ENCODE measurements at regions not wholly inside any gene's neighbourhood (a gene's known extent, or its start where the extent isn't known, plus 50 kb on each side); places are given as distances from the start of the nearest gene placed in this dataset.

GRCh38 chr4:123517971-123518370 is 121.4 kb downstream of the SPRY1 start:
- Histone ChIP-seq H3K27me3 (ENCODE audit: insufficient read depth in 3 of 3, low read length in 2 of 3) (no peaks in the 10 kb centered on the region), H3K27ac (no peak overlapping the region), H3K36me3 (ENCODE audit: insufficient read depth in 1 of 2, low read depth in 1 of 2) (no peaks in the 10 kb centered on the region), H3K4me1 (no peaks in the 10 kb centered on the region), H3K9me3 (no peaks in the 10 kb centered on the region), H3K4me3 (no peak overlapping the region)
- DNase-seq (no peak), ATAC-seq (no peak)
- TF ChIP-seq CTCF (IDR thresholded peaks at IDR 0.05) = no peak
- WGBS, 3 donors = 91 to 96% (median 93%) methylated on average over 3 of the region's 3 CpGs
- intact Hi-C loops (cut with DNase I) = no loop called here

GRCh38 chr4:123520325-123520724 is 123.7 kb downstream of the SPRY1 start:
- no peak for DNase-seq
- Histone ChIP-seq H3K4me3 (no peak overlapping the region), H3K27ac (no peak overlapping the region), H3K27me3 (ENCODE audit: insufficient read depth in 3 of 3, low read length in 2 of 3) (no peaks in the 10 kb centered on the region), H3K36me3 (ENCODE audit: insufficient read depth in 1 of 2, low read depth in 1 of 2) (no peaks in the 10 kb centered on the region), H3K9me3 (no peaks in the 10 kb centered on the region), H3K4me1 (no peaks in the 10 kb centered on the region)
- no peak for TF ChIP-seq CTCF (IDR thresholded peaks at IDR 0.05)
- WGBS, 3 donors = 84 to 86% (median 85%) methylated on average over 6 of the region's 6 CpGs
- intact Hi-C loops (cut with DNase I) = no loop called here
- no peak for ATAC-seq

- TF ChIP-seq CTCF (IDR thresholded peaks at IDR 0.05) = no peak
- intact Hi-C loops (cut with DNase I) = no loop called here
- no peaks in the 10 kb centered on the region for H3K4me1 ChIP-seq
- no peaks in the 10 kb centered on the region for H3K27me3 ChIP-seq (ENCODE audit: insufficient read depth in 3 of 3, low read length in 2 of 3)
- no peak overlapping the region for H3K4me3 ChIP-seq
- H3K27ac ChIP-seq = no peak overlapping the region
- no peak for DNase-seq
- H3K9me3 ChIP-seq = no peaks in the 10 kb centered on the region
- 58 to 73% (median 71%) methylated on average over 3 of the region's 3 CpGs for WGBS, 3 donors
- H3K36me3 ChIP-seq (ENCODE audit: insufficient read depth in 1 of 2, low read depth in 1 of 2) = no peaks in the 10 kb centered on the region
- no peak for ATAC-seq
These were observed 125.5 kb downstream of the SPRY1 start for GRCh38 chr4:123522081-123522480.

- intact Hi-C loops (cut with DNase I) = no loop called here
- WGBS, 3 donors = 41 to 58% (median 47%) methylated on average over 3 of the region's 3 CpGs
- ATAC-seq (no peak), DNase-seq (no peak)
- no peak for TF ChIP-seq CTCF (IDR thresholded peaks at IDR 0.05)
- Histone ChIP-seq H3K4me1 (no peaks in the 10 kb centered on the region), H3K36me3 (ENCODE audit: insufficient read depth in 1 of 2, low read depth in 1 of 2) (no peaks in the 10 kb centered on the region), H3K9me3 (no peaks in the 10 kb centered on the region), H3K27ac (no peak overlapping the region), H3K27me3 (ENCODE audit: insufficient read depth in 3 of 3, low read length in 2 of 3) (no peaks in the 10 kb centered on the region), H3K4me3 (no peak overlapping the region)
These were observed 126.1 kb downstream of the SPRY1 start for GRCh38 chr4:123522646-123523045.

- ATAC-seq (no peak), DNase-seq (no peak)
- no peaks in the 10 kb centered on the region for H3K36me3 ChIP-seq (ENCODE audit: insufficient read depth in 1 of 2, low read depth in 1 of 2)
- no peak for TF ChIP-seq CTCF (IDR thresholded peaks at IDR 0.05)
- intact Hi-C loops (cut with DNase I) = no loop called here
- 96 to 98% (median 97%) methylated on average over 5 of the region's 5 CpGs for WGBS, 3 donors
- H3K27me3 ChIP-seq (ENCODE audit: insufficient read depth in 3 of 3, low read length in 2 of 3) = no peaks in the 10 kb centered on the region
- H3K4me3 ChIP-seq = no peak overlapping the region
- no peaks in the 10 kb centered on the region for H3K9me3 ChIP-seq
- no peak overlapping the region for H3K27ac ChIP-seq
- peaks cover 8% of the 10 kb centered on the region for H3K4me1 ChIP-seq
These were observed 128.5 kb downstream of the SPRY1 start for GRCh38 chr4:123524958-123525628.

Data from psoas muscle (tissue), 7 donors.